ENCODE measurements at regions not wholly inside any gene's neighbourhood (a gene's known extent, or its start where the extent isn't known, plus 50 kb on each side); places are given as distances from the start of the nearest gene placed in this dataset.

- TF ChIP-seq CTCF (conservative IDR thresholded peaks at IDR 0.05) (no peak), EZH2 (IDR thresholded peaks at IDR 0.05; ENCODE audit: low read depth) (no peak)
Observed at GRCh38 chr7:118028226-118028625, 155.0 kb upstream of the CTTNBP2 start.
